Activated CD4-positive, alpha-beta T cell treated with anti-CD3 and anti-CD28 coated beads, Interleukin-2, Interleukin-6, amounts not matched to agents 100 ng/mL and 50 ng/mL, durations not matched to agents 16 hours and 8 hours (primary cell): ENCODE measurements at regions not wholly inside any gene's neighbourhood (a gene's known extent, or its start where the extent isn't known, plus 50 kb on each side); places are given as distances from the start of the nearest gene placed in this dataset.

Experiments
- DNase-seq: peaks from one replicate; pipeline ENCODE4 v3.0.0-alpha.2; 2020

- no peak for DNase-seq
These were observed 419.4 kb upstream of the USP24 start for GRCh38 chr1:55634516-55634915.

GRCh38 chr1:55632906-55633305 is 417.7 kb upstream of the USP24 start:
- DNase-seq: no peak

- DNase-seq: no peak
These were observed 416.9 kb upstream of the USP24 start for GRCh38 chr1:55632058-55632457.

- no peak for DNase-seq
These were observed 416.3 kb upstream of the USP24 start for GRCh38 chr1:55631509-55631908.

GRCh38 chr1:55626326-55626725 is 411.2 kb upstream of the USP24 start:
- no peak for DNase-seq

GRCh38 chr1:55624766-55625165 is 409.6 kb upstream of the USP24 start:
- no peak for DNase-seq

GRCh38 chr1:55623311-55623710 is 408.1 kb upstream of the USP24 start:
- DNase-seq: no peak

- no peak for DNase-seq
These were observed 406.9 kb upstream of the USP24 start for GRCh38 chr1:55622074-55622473.

- DNase-seq: no peak
These were observed 403.0 kb upstream of the USP24 start for GRCh38 chr1:55618199-55618598.

GRCh38 chr1:55617288-55617982 is 402.3 kb upstream of the USP24 start:
- DNase-seq: no peak

- DNase-seq: no peak
These were observed 397.8 kb upstream of the USP24 start for GRCh38 chr1:55612988-55613387.

GRCh38 chr1:55611123-55611522 is 396.0 kb upstream of the USP24 start:
- DNase-seq: no peak

GRCh38 chr1:55610203-55610602 is 395.0 kb upstream of the USP24 start:
- no peak for DNase-seq

GRCh38 chr1:55609630-55610029 is 394.5 kb upstream of the USP24 start:
- no peak for DNase-seq

GRCh38 chr1:55605155-55605554 is 390.0 kb upstream of the USP24 start:
- DNase-seq: no peak

- no peak for DNase-seq
These were observed 389.6 kb upstream of the USP24 start for GRCh38 chr1:55604749-55605148.

GRCh38 chr1:55604179-55604578 is 389.0 kb upstream of the USP24 start:
- DNase-seq: no peak

GRCh38 chr1:55600242-55600641 is 385.1 kb upstream of the USP24 start:
- DNase-seq: no peak

GRCh38 chr1:55597910-55598309 is 382.7 kb upstream of the USP24 start:
- no peak for DNase-seq

GRCh38 chr1:55594701-55595100 is 379.5 kb upstream of the USP24 start:
- no peak for DNase-seq

GRCh38 chr1:55593298-55593697 is 378.1 kb upstream of the USP24 start:
- DNase-seq: no peak

- no peak for DNase-seq
These were observed 377.0 kb upstream of the USP24 start for GRCh38 chr1:55592122-55592521.

GRCh38 chr1:55589671-55590297 is 374.6 kb upstream of the USP24 start:
- DNase-seq: no peak

GRCh38 chr1:55588309-55588708 is 373.1 kb upstream of the USP24 start:
- DNase-seq: no peak

- DNase-seq: no peak
These were observed 371.6 kb upstream of the USP24 start for GRCh38 chr1:55586771-55587170.
